ENCODE measurements at regions not wholly inside any gene's neighbourhood (a gene's known extent, or its start where the extent isn't known, plus 50 kb on each side); places are given as distances from the start of the nearest gene placed in this dataset.

DNA sequence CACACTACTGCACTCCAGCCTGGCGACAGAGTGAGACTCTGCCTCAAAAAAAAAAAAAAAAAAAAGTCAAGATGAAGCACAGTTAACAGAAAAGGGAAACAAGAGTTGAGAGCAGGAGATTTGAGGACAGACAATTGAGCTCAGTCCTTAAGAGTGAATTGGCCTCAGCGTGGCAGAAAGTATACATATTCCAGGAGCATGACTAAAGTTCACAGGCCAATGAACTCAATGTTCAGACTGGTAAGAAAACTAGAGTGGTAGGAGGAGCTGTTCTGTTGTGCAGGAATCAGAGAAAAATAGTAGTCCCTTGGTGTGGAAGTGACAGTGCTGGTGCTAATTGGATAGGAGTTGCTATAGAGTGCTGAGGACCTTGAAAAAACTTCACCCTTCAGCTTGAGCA is 60.0 kb downstream of the NRN1 start:
- no peak for DNase-seq (ENCODE audit: low read depth)

DNA sequence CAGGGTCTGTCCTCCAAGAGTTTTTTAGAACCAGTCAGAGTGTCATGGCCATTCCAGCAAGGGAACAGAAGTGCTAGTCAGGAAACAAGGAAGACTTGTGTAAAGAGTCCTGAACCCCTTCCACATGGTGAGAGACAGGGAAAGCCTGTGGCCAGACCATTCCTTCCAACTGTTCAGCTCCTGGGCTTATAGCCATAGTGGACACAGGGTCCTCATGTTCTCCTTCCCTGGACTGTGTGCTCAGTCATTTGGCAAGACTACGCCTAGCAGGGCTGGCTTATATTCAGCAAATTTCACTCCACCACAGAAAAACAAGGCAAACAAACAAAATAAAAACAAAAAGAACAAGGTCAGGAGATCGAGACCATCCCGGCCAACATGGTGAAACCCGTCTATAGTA is 60.5 kb downstream of the NRN1 start:
- no peak for DNase-seq (ENCODE audit: low read depth)

DNA sequence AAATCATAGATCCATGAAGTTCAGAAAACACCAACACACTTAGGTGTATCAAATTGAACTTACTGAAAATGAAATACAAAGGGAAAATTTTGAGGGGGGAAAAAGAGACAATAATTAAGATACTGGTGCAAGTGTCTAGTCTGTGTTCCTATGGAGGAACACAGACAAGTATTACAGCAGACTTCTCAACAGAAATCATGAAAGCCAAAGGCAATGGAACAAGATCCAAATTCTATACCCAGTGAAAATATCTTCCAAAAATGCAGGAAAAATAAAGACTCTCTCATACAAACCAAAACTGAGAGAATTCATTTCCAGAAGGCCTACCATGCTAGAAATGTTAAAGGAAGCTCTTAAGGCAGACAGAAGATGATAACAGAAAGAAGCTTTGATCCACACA is 63.1 kb downstream of the NRN1 start:
- no peak for DNase-seq (ENCODE audit: low read depth)

DNA sequence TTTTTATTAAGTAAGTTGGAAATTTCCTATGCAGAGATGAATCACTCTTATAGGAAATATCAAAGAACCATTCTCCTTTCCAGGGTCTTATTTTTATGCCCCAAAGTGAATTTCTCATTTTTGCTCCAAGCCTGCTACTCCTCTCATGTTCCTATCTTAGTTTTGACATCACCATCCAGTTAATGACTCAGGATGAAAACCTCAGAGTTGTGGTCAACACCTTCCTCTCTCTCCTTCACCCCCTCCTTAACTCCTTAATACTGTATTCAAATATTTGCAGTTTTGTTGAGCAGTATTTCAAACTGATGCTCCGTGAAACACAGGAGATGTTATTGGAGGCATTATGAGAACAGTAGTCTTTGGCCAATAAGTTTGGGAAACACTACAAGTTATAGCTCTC is 64.1 kb downstream of the NRN1 start:
- no peak for DNase-seq (ENCODE audit: low read depth)

DNA sequence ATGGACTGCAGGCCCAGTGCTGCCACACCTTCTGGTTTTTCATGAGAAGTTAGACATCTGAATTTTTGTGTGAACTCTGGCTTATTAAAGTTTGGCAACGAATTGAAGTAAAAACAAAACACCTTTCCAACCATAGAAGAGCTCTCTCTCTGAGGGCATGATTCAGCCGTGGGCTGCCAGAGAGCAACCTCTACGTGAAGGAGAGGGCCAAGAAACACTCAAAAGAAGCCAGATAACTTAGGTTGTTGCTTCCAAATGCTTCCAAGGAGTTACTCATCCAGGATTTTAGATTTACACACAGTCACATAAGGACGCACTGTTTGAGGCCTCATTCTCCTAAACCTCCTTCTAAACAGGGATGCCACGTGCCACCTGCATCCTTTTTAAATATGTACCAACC is 65.5 kb downstream of the NRN1 start:
- DNase-seq (ENCODE audit: low read depth) = no peak

DNA sequence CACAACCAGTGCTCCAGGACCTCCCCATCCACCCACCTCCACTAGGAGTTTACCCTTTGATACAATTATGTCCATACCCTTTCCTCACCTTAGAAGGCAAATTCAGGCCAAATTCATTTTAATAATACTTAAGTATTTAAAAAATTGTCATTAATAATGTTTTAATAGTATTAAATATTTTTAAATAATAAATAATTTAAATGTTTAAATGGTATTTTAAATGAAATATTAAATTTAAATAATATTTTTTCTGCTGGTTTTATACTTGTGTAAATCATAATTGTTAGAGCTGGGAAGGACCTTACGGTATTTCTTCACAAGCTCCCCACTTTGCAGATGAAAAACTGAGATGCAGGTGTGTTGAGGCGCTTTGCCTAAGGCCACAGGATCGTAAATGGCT is 67.8 kb downstream of the NRN1 start:
- no peak for DNase-seq (ENCODE audit: low read depth)

DNA sequence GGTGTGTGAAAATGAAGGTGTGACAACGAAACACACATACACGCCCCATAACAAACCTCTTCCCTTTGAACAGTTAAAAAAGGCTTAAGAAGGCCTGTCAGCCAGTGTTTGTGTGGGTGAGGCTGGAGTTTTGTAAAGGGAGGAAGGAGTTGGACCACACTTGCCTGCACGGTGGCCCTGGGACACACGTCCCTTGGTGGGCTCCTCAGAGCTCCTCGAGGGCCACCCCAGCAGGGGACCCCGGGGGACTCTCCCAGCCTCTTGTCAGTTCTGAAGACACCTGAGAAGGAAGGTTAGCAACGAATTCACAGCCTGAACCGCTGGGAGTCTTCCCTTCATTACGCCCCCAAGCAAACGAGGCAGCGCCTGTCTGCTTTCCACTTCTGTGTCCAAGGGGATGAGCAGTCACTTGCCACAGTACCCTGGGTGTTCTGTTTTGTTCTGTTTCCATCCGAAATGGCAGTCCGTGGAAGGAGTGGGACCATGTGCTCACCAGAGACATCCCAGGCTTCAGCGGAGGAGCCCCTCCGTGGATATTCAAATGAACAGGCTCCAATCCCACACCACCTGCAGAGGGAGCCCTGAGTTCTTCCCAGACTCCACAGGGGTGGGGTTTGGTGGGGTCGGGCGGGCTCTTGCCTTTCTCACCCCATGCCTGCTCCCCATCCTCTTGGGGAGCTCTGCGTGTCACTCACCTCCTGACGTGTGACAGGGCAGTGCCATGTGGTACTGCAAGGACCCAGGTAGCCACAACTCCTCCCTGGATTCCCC is 68.6 kb downstream of the NRN1 start:
- no peak for DNase-seq (ENCODE audit: low read depth)

DNA sequence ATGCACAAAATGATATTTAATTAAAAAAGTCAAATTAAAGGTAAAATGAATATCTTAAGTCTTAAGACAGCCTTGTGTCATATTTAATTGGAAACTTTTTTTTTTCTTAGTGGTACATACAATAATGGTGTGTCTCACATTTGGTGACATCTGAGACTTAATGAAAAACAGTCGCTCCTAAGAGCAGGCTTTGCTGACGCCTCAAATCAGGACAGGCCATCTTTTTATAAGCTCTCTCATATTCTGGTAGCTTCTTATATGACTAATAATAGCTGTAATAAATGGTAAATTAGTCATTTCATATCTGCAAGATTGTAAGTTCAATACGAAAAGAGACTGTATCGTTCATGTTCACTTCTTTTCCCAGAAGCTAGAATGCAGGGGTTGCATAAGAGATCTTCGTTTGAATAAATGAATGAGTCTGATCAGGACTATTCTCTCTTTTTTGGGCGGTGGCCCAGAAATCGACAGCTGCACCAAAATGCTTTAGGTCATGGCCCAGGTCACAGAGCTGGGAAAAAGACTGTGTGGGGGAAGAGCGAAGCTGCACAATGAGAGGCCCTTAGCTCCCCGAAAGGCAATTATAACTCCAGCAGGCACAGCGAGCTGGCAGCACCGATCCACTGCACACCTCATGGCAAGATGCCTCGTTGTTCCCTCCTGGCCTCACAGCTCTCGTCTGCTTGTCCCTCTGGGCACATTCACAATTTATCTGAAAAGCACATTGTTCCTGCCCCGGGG is 69.4 kb downstream of the NRN1 start:
- no peak for DNase-seq (ENCODE audit: low read depth)

DNA sequence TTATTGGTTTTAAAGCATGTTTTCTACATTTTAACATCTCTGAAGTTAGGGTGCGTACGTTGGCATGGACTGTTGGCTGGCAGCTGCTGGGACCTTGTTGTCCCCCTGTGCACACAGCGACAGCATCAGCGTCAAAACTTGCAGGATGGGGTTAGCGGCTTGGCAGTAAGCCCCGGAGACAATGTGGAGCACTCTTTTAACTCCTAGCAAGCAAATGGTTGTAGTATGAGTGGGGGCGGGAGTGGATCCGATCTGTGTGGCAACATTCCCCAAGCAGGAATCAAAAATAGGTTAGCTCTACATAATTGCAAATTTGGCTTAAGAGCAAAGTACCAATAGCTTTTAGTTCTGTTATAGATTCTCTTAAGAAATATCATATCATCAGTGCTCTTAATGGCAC is 70.1 kb downstream of the NRN1 start:
- DNase-seq (ENCODE audit: low read depth) = no peak

DNA sequence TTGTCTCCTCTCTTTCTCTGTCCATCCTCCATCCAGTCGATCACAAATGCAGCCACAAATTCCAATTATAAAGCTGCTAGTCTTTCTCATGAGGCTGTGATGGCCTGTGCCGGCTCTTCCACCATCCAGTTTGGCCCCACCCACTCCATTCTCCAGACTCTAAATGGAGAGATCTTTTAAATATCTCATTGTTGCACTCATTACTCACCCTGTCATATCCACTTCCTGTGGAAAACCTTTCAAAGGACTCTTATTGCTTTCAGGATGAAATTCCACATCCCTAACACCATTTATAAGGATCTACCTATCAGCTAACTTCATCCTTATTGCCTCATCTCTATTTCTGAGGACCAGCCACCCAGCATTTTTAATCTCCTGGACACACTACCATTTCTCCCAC is 70.6 kb downstream of the NRN1 start:
- no peak for DNase-seq (ENCODE audit: low read depth)

DNA sequence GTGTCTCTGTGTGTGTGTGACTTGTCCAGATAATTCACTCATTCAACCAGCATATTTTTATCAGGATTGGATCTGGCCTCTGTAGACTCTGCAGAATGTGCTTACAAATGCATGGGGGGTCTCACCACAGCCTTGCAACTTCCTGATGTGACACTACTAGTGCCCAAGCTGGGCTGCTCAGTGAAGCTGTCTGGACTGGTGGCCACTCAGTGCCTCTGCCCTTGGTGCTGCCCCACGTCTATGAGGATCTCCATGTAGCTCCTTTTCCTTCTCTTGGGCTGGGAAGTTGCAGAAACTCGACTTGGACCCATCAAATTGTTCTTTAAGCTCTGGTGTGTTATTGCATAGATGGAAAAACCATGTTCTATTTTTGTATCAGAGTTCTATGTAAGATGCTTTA is 75.8 kb downstream of the NRN1 start:
- DNase-seq (ENCODE audit: low read depth) = no peak

DNA sequence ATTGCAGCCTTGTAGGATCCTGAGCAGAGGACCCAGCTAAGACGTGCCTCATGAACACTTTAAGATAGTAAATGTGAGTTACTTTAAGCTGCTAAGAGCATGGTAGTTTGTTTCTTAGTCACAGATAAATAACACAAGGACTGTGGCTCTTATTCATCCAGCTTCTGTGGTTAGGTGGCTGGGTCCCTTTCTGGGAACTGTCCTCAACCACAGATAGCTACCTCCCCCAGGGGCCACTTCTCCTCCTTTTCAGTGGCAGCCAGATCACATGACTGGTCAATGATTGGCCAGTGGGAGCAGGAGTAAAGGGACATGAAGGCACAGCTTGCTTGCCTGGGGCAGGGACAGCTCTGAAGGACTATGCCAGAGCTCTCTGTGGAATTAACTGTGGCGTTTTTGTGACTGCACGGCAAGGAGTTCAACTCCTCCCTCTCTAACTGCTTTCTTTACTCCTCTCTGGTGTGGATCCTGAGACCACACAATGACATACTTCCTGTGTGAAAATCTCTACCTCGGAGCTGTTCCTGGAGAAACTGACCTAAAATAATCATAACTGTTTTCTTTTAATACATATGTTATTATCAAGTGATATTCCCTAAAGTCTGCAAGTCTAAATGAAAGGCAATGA is 76.5 kb downstream of the NRN1 start:
- DNase-seq (ENCODE audit: low read depth) = no peak

DNA sequence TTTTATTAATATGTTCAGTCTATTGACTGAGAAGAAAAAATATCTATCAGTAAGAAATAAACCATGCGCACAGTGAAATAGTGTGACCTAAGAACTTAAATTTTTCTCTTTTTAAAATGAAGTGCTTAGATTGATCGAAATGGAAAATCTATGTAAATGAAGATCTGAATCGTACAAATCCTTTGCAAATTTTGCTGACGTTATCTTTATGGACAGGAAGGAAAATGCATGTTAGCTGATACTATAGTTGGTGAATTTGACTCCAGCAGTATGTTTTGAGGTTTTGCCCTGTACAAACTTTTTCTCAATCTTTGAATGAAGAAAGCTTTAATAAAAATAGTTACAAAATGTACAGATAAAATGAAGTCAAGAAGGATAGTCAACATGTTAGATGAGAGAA is 82.9 kb downstream of the NRN1 start:
- DNase-seq (ENCODE audit: low read depth) = no peak

DNA sequence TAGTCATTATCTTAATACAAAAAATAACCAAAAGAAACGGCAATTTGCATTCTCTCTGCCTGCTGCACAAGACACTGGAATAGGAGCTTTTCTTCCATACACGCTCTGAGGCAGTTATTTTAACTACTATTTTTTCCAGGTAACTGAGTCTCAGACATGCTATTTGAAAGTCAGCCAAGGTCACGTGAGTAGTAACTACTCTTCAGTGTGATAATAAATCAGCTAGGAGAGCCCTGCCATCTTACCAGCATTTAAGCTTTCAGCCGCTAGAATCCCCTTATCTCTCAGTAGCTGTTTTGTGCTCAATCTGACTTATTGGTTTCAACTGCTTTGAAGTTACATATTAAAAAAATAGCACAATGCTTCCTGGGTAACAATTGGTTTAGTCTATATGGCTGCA is 84.5 kb downstream of the NRN1 start:
- no peak for DNase-seq (ENCODE audit: low read depth)

DNA sequence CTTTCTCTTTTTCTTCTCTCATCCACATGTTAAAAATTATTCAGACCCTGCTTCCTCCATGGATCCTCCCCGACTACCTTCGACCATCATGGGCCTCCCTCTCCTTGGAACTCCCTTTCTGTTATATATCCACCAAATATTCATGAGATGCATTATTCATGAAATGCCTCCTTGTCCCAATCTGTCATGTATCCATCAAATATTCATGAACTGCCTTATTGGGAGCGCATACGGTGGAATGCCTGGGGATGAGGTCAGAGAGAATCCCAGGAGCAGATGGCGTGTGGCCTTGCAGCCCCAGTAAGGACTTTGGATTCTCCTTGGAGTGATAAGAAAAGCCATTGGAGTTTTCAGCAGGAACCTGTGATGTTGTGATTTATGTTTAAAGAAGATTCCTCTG is 97.0 kb downstream of the NRN1 start:
- DNase-seq (ENCODE audit: low read depth) = no peak

DNA sequence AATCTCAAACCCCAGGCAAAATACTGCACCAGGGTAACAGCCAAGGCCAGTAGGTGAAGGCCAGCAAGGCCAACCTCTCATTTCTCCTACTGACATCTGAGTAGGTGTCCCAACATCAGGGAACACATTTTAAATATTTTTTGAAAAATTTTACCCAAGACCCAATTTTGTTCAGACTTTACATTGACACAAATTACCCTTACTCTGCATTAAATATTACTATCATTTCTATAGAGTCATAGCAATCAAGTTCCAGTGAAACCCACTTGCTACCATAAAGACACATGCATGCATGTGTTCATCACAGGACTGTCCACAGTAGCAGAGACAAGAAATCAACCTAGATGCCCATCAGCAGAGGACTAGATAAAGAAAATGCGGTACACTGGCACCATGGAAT is 99.9 kb downstream of the NRN1 start:
- no peak for DNase-seq (ENCODE audit: low read depth)

DNA sequence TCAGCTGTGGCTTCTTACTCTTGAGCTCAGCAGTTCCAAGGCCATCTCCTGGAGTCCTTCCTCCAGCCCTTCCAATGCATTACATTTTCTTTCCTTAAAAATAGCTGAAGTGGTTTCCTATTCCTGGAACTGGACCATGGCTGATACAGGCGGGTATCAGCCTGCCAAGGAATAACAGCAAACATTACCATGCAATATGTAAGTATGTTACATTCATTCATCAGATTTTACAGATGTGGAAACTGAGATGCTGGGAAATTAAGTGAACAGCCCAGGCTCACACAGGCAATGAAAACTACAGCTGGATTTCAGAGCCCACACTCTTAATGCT is 100.4 kb downstream of the NRN1 start:
- DNase-seq (ENCODE audit: low read depth) = no peak

DNA sequence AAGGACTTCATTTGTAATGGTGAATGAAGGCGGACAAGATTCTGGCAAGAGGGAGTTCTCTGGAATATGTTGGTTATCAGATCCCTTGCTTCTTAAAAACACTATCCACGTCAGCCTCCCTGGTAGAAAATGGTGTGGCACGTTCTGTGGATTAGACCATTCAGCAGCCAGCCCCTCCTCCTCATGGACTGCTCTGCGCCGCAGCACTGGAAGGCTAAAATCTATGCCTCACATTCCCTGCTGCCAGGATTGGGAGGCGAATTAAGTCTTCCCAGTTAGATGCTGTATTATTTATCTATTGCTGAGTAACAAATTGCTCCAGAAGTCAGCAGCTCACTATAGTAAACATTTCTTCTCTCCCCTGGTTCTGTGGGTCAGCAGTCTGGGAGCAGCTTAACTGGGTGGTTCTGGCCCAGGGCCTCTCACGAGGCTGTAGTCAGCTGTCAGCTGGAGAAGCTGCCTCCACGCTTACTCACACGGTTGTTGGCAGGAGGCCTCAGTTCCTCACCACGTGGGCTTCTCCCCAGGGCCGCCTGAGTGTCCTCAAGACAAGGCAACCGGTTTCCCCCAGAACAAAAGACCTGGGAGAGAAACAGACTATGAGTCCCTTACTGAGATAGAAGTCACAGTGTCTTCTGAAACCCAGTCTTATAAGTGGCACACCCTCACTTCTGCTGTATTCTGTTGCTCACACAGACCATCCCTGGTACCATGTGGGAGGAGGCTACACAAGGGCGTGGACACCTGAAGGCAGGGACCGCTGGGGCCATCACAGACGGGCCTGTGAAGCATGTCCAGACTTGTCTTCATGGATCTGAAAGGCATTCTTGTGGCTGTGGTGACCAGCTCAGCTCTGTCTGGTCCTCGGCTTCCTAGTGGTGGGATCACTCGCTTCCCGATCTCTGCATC is 101.0 kb downstream of the NRN1 start:
- DNase-seq (ENCODE audit: low read depth) = peak; percentile 18

DNA sequence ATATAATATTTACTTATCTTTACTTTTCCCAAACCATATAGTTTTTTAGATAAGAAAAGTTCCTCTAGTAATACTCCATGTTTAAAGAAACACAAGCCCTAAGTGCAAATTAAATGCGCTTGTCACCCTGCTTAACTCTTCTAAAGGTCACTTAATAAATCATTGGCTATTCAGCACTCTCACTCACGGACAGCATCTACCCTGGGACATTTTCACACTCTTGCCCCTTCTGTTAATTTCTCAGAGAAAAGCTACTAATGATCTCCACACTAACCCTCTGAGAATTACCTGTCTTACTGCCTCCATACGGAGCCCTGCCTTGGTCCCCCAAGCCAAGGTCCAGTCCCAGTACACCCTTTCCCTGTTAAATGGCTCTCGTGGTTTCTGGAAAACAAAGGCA is 102.2 kb downstream of the NRN1 start:
- DNase-seq (ENCODE audit: low read depth) = no peak

DNA sequence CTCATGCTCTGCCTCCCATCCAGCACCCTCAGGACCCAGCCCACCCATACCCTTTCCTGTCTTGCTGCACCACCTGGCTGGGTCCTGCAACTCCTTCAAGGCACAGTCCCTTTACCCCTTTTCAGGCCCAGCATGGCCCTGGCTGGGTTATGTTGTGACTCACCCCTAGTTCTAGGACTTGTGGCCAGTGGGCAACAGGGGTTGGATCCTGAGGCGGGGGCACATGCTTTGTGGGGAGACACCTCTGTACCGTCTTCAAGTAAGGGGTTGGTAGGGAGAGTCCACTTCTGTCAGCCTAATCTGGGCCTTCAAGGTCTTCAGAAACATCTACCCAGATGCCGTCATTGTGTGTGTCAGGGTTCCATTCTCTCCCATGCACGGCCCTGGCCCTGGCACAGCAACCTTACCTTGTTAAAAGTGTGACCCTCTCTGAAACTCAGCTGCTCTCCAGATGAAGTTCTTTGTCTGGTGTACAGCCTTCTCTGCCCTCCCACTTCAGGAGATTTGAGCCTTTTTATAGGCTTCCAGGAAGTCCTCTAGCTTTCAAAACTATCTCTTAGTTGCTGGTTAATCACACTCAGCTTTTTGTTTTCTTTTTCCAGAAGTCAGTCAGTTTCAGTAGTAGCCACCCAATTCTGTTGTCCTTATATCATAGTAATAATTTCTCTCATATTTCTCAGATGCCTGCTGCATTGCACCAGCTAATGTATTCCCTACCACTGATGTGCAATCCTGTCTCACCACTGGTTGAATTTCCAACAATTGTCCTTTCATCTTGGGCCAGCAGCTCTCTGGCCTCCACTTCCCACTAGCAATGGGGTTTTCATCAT is 107.3 kb downstream of the NRN1 start:
- DNase-seq (ENCODE audit: low read depth) = no peak

DNA sequence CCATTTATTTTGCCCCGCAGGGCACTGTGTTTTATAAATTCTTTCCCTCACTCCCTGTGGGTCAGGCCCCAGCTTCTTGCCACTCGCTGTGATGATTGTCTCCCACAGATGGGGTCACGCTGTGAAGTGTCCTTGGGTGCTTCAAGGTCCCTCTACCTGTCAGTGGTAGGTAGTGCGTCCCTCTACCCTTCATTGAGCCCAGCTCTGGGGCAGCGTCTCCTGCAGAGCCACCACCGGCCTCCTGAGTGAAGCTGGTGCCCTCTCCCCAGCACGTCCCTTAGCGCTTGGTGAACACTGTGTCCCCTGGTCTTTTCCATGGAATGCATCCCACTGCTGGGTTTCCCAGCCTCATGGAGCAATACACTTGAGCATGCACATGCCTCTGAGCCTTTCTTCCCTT is 108.2 kb downstream of the NRN1 start:
- no peak for DNase-seq (ENCODE audit: low read depth)

DNA sequence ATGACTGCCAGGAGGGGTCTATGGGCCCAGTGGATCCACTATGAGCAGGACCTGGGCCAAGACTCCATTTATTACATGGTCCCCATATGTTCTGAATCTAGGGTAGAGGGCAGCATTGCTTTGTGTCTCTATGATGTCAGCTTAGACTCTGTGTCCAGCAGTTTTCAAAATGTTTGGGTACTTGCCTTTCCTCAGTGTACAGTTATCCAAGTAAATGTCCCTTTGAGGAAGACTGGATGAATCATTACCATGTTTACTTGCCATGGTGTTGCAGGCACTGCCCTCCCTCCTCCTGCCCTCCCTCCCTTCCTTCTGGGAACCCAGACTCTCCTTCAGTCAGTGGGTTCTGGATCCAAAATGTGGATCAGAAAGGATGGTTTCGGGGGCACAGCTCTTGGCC is 108.6 kb downstream of the NRN1 start:
- no peak for DNase-seq (ENCODE audit: low read depth)
